Lung (tissue), 11 donors: ENCODE measurements at regions not wholly inside any gene's neighbourhood (a gene's known extent, or its start where the extent isn't known, plus 50 kb on each side); places are given as distances from the start of the nearest gene placed in this dataset.
A peak's percentile ranks its signal among the peaks of the same experiment; 100 is the strongest.

Experiments
- ATAC-seq: fragments of 200-7000 bp; cut with Tn5 transposase; one replicate; pipeline ENCODE4 v1.9.1; 2020; ENCODE audit warnings: moderate number of reproducible peaks; ENCODE audit not compliant: insufficient read depth, low FRiP score
- DNase-seq, 3 donors: peaks; one replicate each; pipeline ENCODE4 v3.0.0-alpha.2; 2013 to 2017
- H3K27ac ChIP-seq, 2 donors: one replicate each; pipeline ENCODE4 v1.5.1; 2013; ENCODE audit warnings: mild to moderate bottlenecking in 2 of 2, moderate library complexity in 2 of 2, control low read depth in 1 of 2, inconsistent platforms in 1 of 2, low read depth in 1 of 2, low read length in 1 of 2
- H3K27me3 ChIP-seq, 3 donors: one replicate each; pipeline ENCODE4 v1.5.1; 2013; ENCODE audit warnings: low read length in 2 of 3; ENCODE audit not compliant: control insufficient read depth in 3 of 3, insufficient read depth in 3 of 3
- H3K36me3 ChIP-seq, 4 donors: one replicate each; pipeline ENCODE4 v1.5.1; 2013; ENCODE audit warnings: low read length in 4 of 4, mild to moderate bottlenecking in 1 of 4, moderate library complexity in 1 of 4; ENCODE audit not compliant: control insufficient read depth in 4 of 4, insufficient read depth in 4 of 4
- H3K4me1 ChIP-seq, 5 donors: one replicate each; pipeline ENCODE4 v1.5.1; 2013; ENCODE audit warnings: low read length in 5 of 5, mild to moderate bottlenecking in 2 of 5, moderate library complexity in 1 of 5; ENCODE audit not compliant: control insufficient read depth in 5 of 5, insufficient read depth in 5 of 5
- H3K4me3 ChIP-seq: one replicate; pipeline ENCODE4 v1.5.1; 2013; ENCODE audit warnings: mild to moderate bottlenecking, control low read depth, moderate library complexity
- H3K9ac ChIP-seq, 2 donors: one replicate each; pipeline ENCODE4 v1.5.1; 2013; ENCODE audit warnings: low read length in 2 of 2, control low read depth in 1 of 2; ENCODE audit not compliant: insufficient read depth in 1 of 2
- H3K9me3 ChIP-seq, 4 donors: one replicate each; pipeline ENCODE4 v1.5.1; 2013; ENCODE audit warnings: low read length in 3 of 4, mild to moderate bottlenecking in 1 of 4, moderate library complexity in 1 of 4; ENCODE audit not compliant: control insufficient read depth in 4 of 4, insufficient read depth in 3 of 4
- WGBS, 2 donors: extraction: QIAGEN DNeasy Blood & Tissue Kit; methylation state at CpG; one replicate each; pipeline ENCODE4 v1.1.7; 2013; 5-methylcytosine and 5-hydroxymethylcytosine counted together
- TF ChIP-seq, protein P1 (sequence below): IDR thresholded peaks from 2 replicates; pipeline ENCODE4 v1.5.1; 2012; ENCODE audit warnings: mild to moderate bottlenecking; ENCODE audit errors: control extremely low read depth, extremely low read depth
- donor health status: control.
- donor health status: control.
- donor health status: Bipolar disorder and iron deficiency.
- donor health status: healthy.
- donor health status: DM: yes; HTN: yes; CAD: no.

DNA sequence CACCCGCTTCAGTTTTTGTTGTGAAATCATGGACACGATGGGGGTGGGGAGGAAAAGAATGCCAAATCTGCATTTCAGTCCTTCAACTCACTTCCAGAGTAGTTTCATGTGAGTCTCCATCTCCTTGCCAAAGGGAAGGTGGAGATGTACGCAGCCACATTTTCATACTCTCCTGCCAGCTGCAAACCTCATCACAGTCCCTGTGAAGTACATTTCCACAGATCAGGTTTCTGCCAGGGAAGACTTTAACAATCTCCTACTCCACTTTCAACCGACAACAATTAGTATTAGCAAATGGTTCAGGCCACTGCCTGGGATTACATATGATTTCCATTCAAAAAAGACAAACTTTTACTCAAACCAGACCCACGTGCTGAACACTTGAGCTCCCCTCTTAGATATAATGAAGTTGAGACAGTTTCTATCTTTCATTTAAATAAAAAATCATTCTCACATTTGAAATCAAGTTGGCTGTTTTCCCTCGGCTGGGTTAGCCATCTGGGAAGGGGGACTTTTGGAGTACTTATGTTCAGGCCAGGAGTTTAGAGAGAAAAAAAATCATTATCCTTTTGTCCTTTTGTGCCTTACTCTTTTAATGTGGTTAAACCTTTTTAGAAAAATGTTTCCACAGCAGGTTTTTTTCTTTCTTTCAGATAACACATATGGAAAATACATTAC is 51.0 kb upstream of the CEP162 start:
- no peaks in the 10 kb centered on the region for H3K9me3 ChIP-seq
- no peaks in the 10 kb centered on the region for H3K4me1 ChIP-seq
- no peak overlapping the region for H3K4me3 ChIP-seq
- no peaks in the 10 kb centered on the region for H3K27me3 ChIP-seq
- no peak for ATAC-seq
- no peaks in the 10 kb centered on the region for H3K36me3 ChIP-seq
- 60 to 66% methylated on average over 6 of the region's 6 CpGs for WGBS, 2 donors
- H3K9ac ChIP-seq: no peak overlapping the region
- TF ChIP-seq, protein P1, sequence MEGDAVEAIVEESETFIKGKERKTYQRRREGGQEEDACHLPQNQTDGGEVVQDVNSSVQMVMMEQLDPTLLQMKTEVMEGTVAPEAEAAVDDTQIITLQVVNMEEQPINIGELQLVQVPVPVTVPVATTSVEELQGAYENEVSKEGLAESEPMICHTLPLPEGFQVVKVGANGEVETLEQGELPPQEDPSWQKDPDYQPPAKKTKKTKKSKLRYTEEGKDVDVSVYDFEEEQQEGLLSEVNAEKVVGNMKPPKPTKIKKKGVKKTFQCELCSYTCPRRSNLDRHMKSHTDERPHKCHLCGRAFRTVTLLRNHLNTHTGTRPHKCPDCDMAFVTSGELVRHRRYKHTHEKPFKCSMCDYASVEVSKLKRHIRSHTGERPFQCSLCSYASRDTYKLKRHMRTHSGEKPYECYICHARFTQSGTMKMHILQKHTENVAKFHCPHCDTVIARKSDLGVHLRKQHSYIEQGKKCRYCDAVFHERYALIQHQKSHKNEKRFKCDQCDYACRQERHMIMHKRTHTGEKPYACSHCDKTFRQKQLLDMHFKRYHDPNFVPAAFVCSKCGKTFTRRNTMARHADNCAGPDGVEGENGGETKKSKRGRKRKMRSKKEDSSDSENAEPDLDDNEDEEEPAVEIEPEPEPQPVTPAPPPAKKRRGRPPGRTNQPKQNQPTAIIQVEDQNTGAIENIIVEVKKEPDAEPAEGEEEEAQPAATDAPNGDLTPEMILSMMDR: no peak
- DNase-seq: peak in 2 of 3 donors; percentile 2 to 16
- no peak overlapping the region for H3K27ac ChIP-seq
